ENCODE measurements at regions not wholly inside any gene's neighbourhood (a gene's known extent, or its start where the extent isn't known, plus 50 kb on each side); places are given as distances from the start of the nearest gene placed in this dataset.

DNA sequence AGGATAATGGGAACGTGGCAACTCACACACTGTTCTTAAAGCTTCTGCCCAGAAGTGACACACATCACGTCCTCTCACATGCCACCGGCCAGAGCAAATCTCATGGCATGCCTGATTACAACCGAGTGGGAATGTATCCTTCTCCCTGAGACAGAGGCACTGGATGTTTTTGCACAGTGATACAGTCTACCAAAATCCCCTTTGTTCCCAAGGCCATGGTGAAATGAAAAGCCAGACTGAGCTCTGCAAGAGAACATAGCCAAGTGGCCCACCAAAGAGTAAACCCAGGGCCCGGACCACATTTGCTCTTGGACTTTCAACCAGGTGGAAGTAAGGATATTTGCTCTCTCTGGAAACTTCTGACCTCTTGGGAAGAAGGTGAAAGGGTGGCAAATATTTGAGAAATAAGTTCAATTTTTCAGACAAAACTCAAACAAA, 186.2 kb upstream of the STT3B start (continued):
- TF ChIP-seq, protein P1, sequence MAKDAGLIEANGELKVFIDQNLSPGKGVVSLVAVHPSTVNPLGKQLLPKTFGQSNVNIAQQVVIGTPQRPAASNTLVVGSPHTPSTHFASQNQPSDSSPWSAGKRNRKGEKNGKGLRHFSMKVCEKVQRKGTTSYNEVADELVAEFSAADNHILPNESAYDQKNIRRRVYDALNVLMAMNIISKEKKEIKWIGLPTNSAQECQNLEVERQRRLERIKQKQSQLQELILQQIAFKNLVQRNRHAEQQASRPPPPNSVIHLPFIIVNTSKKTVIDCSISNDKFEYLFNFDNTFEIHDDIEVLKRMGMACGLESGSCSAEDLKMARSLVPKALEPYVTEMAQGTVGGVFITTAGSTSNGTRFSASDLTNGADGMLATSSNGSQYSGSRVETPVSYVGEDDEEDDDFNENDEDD (CRISPR knock-in tag; IDR thresholded peaks at IDR 0.05; ENCODE audit: borderline replicate concordance): 0 out of 2 replicates have a peak, but pooled peaks have one; percentile 28
- TF ChIP-seq DPF2 (CRISPR knock-in tag; IDR thresholded peaks at IDR 0.05; ENCODE audit: borderline replicate concordance, low read depth): peak; percentile 28; the same call in 1 of the 2 replicates
- TF ChIP-seq, protein P2, sequence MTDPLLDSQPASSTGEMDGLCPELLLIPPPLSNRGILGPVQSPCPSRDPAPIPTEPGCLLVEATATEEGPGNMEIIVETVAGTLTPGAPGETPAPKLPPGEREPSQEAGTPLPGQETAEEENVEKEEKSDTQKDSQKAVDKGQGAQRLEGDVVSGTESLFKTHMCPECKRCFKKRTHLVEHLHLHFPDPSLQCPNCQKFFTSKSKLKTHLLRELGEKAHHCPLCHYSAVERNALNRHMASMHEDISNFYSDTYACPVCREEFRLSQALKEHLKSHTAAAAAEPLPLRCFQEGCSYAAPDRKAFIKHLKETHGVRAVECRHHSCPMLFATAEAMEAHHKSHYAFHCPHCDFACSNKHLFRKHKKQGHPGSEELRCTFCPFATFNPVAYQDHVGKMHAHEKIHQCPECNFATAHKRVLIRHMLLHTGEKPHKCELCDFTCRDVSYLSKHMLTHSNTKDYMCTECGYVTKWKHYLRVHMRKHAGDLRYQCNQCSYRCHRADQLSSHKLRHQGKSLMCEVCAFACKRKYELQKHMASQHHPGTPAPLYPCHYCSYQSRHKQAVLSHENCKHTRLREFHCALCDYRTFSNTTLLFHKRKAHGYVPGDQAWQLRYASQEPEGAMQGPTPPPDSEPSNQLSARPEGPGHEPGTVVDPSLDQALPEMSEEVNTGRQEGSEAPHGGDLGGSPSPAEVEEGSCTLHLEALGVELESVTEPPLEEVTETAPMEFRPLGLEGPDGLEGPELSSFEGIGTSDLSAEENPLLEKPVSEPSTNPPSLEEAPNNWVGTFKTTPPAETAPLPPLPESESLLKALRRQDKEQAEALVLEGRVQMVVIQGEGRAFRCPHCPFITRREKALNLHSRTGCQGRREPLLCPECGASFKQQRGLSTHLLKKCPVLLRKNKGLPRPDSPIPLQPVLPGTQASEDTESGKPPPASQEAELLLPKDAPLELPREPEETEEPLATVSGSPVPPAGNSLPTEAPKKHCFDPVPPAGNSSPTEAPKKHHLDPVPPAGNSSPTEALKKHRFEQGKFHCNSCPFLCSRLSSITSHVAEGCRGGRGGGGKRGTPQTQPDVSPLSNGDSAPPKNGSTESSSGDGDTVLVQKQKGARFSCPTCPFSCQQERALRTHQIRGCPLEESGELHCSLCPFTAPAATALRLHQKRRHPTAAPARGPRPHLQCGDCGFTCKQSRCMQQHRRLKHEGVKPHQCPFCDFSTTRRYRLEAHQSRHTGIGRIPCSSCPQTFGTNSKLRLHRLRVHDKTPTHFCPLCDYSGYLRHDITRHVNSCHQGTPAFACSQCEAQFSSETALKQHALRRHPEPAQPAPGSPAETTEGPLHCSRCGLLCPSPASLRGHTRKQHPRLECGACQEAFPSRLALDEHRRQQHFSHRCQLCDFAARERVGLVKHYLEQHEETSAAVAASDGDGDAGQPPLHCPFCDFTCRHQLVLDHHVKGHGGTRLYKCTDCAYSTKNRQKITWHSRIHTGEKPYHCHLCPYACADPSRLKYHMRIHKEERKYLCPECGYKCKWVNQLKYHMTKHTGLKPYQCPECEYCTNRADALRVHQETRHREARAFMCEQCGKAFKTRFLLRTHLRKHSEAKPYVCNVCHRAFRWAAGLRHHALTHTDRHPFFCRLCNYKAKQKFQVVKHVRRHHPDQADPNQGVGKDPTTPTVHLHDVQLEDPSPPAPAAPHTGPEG (CRISPR knock-in tag; IDR thresholded peaks at IDR 0.05): no peak
- peak; percentile 39; the same call in 1 of the 2 replicates for TF ChIP-seq ZFX (CRISPR knock-in tag; IDR thresholded peaks at IDR 0.05; ENCODE audit: low read depth)
- TF ChIP-seq RERE (CRISPR knock-in tag; IDR thresholded peaks at IDR 0.05; ENCODE audit: low read depth): no peak
- TF ChIP-seq, protein P3, sequence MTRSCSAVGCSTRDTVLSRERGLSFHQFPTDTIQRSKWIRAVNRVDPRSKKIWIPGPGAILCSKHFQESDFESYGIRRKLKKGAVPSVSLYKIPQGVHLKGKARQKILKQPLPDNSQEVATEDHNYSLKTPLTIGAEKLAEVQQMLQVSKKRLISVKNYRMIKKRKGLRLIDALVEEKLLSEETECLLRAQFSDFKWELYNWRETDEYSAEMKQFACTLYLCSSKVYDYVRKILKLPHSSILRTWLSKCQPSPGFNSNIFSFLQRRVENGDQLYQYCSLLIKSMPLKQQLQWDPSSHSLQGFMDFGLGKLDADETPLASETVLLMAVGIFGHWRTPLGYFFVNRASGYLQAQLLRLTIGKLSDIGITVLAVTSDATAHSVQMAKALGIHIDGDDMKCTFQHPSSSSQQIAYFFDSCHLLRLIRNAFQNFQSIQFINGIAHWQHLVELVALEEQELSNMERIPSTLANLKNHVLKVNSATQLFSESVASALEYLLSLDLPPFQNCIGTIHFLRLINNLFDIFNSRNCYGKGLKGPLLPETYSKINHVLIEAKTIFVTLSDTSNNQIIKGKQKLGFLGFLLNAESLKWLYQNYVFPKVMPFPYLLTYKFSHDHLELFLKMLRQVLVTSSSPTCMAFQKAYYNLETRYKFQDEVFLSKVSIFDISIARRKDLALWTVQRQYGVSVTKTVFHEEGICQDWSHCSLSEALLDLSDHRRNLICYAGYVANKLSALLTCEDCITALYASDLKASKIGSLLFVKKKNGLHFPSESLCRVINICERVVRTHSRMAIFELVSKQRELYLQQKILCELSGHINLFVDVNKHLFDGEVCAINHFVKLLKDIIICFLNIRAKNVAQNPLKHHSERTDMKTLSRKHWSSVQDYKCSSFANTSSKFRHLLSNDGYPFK (CRISPR knock-in tag; IDR thresholded peaks at IDR 0.05; ENCODE audit: borderline replicate concordance): no peak
- TF ChIP-seq SAFB2 (CRISPR knock-in tag; IDR thresholded peaks at IDR 0.05; ENCODE audit: borderline replicate concordance, low read depth): no peak
- no peak for TF ChIP-seq ZSCAN29 (CRISPR knock-in tag; conservative IDR thresholded peaks at IDR 0.05)
- no peak for TF ChIP-seq RELA (CRISPR knock-in tag; IDR thresholded peaks at IDR 0.05)
- TF ChIP-seq ZNF121 (CRISPR knock-in tag; IDR thresholded peaks at IDR 0.05): no peak
- TF ChIP-seq, protein P4, sequence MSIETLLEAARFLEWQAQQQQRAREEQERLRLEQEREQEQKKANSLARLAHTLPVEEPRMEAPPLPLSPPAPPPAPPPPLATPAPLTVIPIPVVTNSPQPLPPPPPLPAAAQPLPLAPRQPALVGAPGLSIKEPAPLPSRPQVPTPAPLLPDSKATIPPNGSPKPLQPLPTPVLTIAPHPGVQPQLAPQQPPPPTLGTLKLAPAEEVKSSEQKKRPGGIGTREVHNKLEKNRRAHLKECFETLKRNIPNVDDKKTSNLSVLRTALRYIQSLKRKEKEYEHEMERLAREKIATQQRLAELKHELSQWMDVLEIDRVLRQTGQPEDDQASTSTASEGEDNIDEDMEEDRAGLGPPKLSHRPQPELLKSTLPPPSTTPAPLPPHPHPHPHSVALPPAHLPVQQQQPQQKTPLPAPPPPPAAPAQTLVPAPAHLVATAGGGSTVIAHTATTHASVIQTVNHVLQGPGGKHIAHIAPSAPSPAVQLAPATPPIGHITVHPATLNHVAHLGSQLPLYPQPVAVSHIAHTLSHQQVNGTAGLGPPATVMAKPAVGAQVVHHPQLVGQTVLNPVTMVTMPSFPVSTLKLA (IDR thresholded peaks at IDR 0.05): no peak

All from HepG2 (cell line).